Prostate gland (tissue), 2 donors: ENCODE measurements at regions not wholly inside any gene's neighbourhood (a gene's known extent, or its start where the extent isn't known, plus 50 kb on each side); places are given as distances from the start of the nearest gene placed in this dataset.

Experiments used
- POLR2A ChIP-seq: fragments of 450-650 bp; IDR thresholded peaks from one replicate; pipeline ENCODE4 v1.6.1; 2016; ENCODE audit warnings: antibody characterized with exemption, mild to moderate bottlenecking
- POLR2AphosphoS5 ChIP-seq: sonication (generic); formaldehyde crosslinking; IDR thresholded peaks from one replicate; pipeline ENCODE4 v1.6.1; 2017; ENCODE audit warnings: antibody characterized with exemption
- TF ChIP-seq, protein P1 (sequence below), 4 experiments: fragments of 200-600 bp in 2 of 4; fragments of 450-650 bp in 2 of 4; sonication (generic) in 2 of 4; IDR thresholded peaks; 1 replicate in 3 of 4; 2 replicates in 1 of 4; pipeline ENCODE4 v1.5.1; 2016 to 2019; ENCODE audit warnings: antibody characterized with exemption in 4 of 4, mild to moderate bottlenecking in 2 of 4, moderate library complexity in 2 of 4

DNA sequence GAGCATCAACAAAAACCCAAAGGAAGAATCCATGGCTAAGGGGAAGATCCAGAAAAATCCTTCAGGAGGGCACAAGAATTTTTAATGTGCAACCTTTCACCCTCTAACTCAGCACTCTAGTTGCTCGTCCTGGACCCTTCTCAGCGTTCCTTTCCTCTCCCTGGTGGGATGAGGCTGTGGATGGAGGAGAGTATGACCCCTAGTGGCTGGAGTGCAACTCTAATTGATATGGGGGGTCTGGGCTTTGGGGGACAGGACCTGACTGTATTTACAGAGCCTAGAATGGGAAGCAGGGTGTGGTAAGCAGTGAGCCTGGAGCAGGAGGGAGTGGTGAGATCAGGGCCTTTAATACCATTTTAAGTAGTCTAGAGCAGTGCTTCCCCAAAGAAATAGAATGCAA is 83.9 kb upstream of the CEP85L start:
- TF ChIP-seq, protein P1, sequence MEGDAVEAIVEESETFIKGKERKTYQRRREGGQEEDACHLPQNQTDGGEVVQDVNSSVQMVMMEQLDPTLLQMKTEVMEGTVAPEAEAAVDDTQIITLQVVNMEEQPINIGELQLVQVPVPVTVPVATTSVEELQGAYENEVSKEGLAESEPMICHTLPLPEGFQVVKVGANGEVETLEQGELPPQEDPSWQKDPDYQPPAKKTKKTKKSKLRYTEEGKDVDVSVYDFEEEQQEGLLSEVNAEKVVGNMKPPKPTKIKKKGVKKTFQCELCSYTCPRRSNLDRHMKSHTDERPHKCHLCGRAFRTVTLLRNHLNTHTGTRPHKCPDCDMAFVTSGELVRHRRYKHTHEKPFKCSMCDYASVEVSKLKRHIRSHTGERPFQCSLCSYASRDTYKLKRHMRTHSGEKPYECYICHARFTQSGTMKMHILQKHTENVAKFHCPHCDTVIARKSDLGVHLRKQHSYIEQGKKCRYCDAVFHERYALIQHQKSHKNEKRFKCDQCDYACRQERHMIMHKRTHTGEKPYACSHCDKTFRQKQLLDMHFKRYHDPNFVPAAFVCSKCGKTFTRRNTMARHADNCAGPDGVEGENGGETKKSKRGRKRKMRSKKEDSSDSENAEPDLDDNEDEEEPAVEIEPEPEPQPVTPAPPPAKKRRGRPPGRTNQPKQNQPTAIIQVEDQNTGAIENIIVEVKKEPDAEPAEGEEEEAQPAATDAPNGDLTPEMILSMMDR (IDR thresholded peaks at IDR 0.05), result no peak
- TF ChIP-seq POLR2A (no peak), POLR2AphosphoS5 (no peak)
